ENCODE measurements at regions not wholly inside any gene's neighbourhood (a gene's known extent, or its start where the extent isn't known, plus 50 kb on each side); places are given as distances from the start of the nearest gene placed in this dataset.

DNA sequence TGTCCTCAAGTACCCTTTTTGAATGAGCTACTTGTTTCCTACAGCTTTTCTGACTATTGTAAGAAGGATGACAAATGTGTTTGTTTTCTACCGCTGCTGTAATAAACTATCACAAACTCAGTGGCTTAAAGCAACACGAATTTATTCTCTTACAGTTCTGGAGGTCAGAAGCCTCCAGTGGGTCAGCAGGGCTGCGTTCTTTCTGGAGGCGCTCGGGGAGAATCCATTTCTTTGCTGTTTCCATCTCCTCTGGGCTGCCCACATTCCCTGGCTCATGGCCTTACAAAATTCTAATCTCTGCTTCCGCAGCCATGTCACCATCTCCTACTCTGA, 128.5 kb downstream of the SPP2 start:
- TF ChIP-seq CTCF (IDR thresholded peaks at IDR 0.05) (no peak), POLR2A (IDR thresholded peaks at IDR 0.05) (no peak)
